Omental fat pad (tissue), 3 donors: ENCODE measurements at regions not wholly inside any gene's neighbourhood (a gene's known extent, or its start where the extent isn't known, plus 50 kb on each side); places are given as distances from the start of the nearest gene placed in this dataset.

Experiments
- ATAC-seq: fragments of 150-250 bp; one replicate; pipeline ENCODE4 v1.9.1; 2016; ENCODE audit warnings: mild to moderate bottlenecking, moderate library complexity; ENCODE audit not compliant: low FRiP score
- DNase-seq: peaks from one replicate; pipeline ENCODE4 v3.0.0-alpha.2; 2019; ENCODE audit warnings: low spot score
- CTCF ChIP-seq, 3 donors: fragments of 450-650 bp; IDR thresholded peaks; one replicate each; pipeline ENCODE4 v1.5.1; 2016 to 2017; ENCODE audit warnings: antibody characterized with exemption in 3 of 3, mild to moderate bottlenecking in 3 of 3, moderate library complexity in 2 of 3

GRCh38 chr13:74024314-74024713 lies 109.9 kb downstream of the KLF12 start:
- DNase-seq = no peak
- no peak for ATAC-seq
- TF ChIP-seq CTCF (IDR thresholded peaks at IDR 0.05) = no peak

- DNase-seq (no peak), ATAC-seq (no peak)
- no peak for TF ChIP-seq CTCF (IDR thresholded peaks at IDR 0.05)
These were observed 110.7 kb downstream of the KLF12 start for GRCh38 chr13:74023484-74023883.

GRCh38 chr13:74021505-74021904 lies 112.7 kb downstream of the KLF12 start:
- DNase-seq (no peak), ATAC-seq (no peak)
- TF ChIP-seq CTCF (IDR thresholded peaks at IDR 0.05) = no peak

GRCh38 chr13:74018062-74018431 lies 116.2 kb downstream of the KLF12 start:
- no peak for TF ChIP-seq CTCF (IDR thresholded peaks at IDR 0.05)
- DNase-seq (no peak), ATAC-seq (no peak)

- DNase-seq (no peak), ATAC-seq (no peak)
- no peak for TF ChIP-seq CTCF (IDR thresholded peaks at IDR 0.05)
These were observed 116.7 kb downstream of the KLF12 start for GRCh38 chr13:74017301-74018061.

- no peak for ATAC-seq
- no peak for DNase-seq
- TF ChIP-seq CTCF (IDR thresholded peaks at IDR 0.05) = no peak
These were observed 119.1 kb downstream of the KLF12 start for GRCh38 chr13:74015137-74015536.

GRCh38 chr13:74009100-74009668 lies 125.0 kb downstream of the KLF12 start:
- ATAC-seq (no peak), DNase-seq (no peak)
- no peak for TF ChIP-seq CTCF (IDR thresholded peaks at IDR 0.05)
